ENCODE measurements at regions not wholly inside any gene's neighbourhood (a gene's known extent, or its start where the extent isn't known, plus 50 kb on each side); places are given as distances from the start of the nearest gene placed in this dataset.

DNA sequence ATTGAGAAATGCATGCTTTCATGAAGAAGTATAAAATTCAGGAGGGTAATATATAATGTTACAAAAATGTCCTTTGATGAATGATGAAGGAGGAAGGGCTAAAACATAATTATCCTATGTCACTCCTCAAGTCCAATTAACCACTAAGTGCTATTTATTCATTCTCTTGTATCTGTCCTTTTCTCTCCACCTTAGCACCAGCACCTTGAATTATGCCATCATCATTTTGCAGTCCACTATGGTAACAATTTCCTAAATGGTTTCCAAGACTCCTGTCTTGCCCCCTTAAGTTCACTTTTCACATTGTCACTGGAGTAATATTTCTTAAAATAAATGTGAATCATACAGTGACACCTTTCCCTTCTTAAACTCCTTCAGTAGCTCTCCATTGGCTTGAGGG lies 756.3 kb downstream of the STPG2 start:
- TF ChIP-seq, protein P1, sequence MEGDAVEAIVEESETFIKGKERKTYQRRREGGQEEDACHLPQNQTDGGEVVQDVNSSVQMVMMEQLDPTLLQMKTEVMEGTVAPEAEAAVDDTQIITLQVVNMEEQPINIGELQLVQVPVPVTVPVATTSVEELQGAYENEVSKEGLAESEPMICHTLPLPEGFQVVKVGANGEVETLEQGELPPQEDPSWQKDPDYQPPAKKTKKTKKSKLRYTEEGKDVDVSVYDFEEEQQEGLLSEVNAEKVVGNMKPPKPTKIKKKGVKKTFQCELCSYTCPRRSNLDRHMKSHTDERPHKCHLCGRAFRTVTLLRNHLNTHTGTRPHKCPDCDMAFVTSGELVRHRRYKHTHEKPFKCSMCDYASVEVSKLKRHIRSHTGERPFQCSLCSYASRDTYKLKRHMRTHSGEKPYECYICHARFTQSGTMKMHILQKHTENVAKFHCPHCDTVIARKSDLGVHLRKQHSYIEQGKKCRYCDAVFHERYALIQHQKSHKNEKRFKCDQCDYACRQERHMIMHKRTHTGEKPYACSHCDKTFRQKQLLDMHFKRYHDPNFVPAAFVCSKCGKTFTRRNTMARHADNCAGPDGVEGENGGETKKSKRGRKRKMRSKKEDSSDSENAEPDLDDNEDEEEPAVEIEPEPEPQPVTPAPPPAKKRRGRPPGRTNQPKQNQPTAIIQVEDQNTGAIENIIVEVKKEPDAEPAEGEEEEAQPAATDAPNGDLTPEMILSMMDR (IDR thresholded peaks at IDR 0.05; ENCODE audit: low read depth, low read length, poor library complexity, severe bottlenecking), result no peak
- no peak for TF ChIP-seq EZH2phosphoT487 (IDR thresholded peaks at IDR 0.05; ENCODE audit: borderline replicate concordance, low read length)

All from DOHH2 (cell line).